Activated naive CD8-positive, alpha-beta T cell treated with anti-CD3 and anti-CD28 coated beads, Interleukin-2, amount 50 U/mL, for 16 hours (primary cell): ENCODE measurements at regions not wholly inside any gene's neighbourhood (a gene's known extent, or its start where the extent isn't known, plus 50 kb on each side); places are given as distances from the start of the nearest gene placed in this dataset.
"Not testable (repeated sequence)": the region's sequence is repeated elsewhere in the genome, so short reads cannot be mapped to it uniquely, and the experiment has no call there.

Source experiments
- DNase-seq: peaks from one replicate; pipeline ENCODE4 v3.0.0-alpha.2; 2020; ENCODE audit warnings: low read depth, low spot score

GRCh38 chr1:54474310-54475251, 68.4 kb upstream of the SSBP3 start:
- DNase-seq, result no peak

- DNase-seq, result no peak
Observed at GRCh38 chr1:54471588-54471987, 65.4 kb upstream of the SSBP3 start.

- DNase-seq, result not testable (repeated sequence)
Observed at GRCh38 chr1:54469444-54469843, 63.2 kb upstream of the SSBP3 start.

GRCh38 chr1:54468288-54469084, 62.3 kb upstream of the SSBP3 start:
- not testable (repeated sequence) for DNase-seq

DNA sequence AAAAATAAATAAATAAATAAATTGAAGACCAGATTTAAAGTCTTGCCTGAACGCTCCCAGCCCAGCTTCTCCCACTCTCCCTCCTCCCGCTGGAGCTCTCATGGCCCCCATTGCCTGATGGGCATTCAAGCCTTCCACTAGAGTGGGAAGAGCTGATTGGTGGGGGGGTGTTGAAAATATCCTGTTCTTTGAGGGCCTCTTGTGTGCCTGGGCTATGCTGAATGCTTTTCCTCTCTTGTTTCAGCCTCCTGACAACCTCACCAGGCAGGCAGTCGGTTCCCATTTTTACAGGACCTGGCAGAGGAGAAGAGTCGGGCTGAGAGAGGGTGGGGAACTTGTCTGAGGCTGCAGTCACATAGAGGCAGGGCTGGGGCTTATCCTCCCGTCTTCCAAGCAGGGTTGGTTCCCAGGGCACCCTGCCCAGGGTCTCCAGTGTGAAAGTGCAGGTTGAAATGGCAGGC, 59.2 kb upstream of the SSBP3 start:
- no peak for DNase-seq

- no peak for DNase-seq
Observed at GRCh38 chr1:54464477-54465146, 58.4 kb upstream of the SSBP3 start.

DNA sequence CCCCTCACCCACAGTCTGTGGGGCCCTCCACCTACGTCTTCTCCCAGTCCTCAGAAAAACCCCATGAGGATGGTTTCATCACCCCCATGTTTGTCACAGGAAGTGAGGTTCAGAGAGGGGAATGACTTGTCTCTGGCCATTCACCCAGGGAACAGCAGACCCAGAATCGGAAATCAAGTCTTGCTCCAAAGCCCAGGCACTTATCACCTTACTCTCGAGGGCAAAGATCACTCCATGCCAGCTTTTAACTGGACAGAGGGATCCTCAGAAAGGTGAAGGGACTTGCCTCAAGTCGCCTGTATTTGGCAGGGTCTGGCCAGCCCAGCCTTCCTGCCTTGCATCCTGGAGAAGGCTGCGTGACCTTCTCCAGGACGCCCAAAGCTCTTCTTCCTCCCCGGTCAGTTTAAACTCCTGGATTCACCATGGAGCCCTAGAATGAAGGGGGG, 57.9 kb upstream of the SSBP3 start:
- DNase-seq, result no peak

DNA sequence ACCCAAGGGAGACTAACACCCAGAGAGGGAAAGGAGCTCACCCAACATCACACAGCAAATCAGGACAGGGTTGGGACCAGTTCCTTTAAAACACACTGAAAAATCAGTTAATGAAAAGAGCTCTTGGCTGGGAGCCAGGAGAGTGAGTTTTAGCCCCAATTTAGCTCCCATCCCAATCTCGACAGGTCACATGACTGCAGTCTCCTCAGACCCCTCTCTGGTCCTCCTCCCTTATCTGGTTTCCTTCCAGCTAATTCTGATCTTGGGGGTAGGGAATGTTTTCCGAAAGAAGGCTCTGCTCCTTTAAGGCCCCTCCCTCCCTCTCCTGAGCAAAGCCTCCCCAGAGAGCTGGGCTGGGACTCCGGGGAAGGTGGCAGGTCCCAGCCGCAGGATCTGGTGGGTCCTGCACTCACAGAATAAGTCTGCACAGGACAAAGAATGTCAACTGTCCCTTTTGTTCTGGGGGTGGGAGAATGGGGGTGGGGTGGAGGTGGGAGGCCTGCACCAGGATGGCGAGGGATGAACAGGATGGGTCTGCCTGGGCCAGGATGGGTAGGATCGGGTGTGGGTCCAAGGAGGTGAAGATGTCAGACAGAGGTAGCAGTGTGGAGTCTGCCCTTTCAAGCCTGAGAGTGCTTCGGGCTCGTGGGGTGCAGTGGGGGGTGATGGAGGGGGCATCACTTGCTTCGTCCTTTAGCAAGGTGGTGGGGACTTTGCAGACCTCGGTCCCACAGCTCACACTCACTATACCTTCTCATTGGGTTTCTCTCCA, 57.3 kb upstream of the SSBP3 start:
- no peak for DNase-seq

DNA sequence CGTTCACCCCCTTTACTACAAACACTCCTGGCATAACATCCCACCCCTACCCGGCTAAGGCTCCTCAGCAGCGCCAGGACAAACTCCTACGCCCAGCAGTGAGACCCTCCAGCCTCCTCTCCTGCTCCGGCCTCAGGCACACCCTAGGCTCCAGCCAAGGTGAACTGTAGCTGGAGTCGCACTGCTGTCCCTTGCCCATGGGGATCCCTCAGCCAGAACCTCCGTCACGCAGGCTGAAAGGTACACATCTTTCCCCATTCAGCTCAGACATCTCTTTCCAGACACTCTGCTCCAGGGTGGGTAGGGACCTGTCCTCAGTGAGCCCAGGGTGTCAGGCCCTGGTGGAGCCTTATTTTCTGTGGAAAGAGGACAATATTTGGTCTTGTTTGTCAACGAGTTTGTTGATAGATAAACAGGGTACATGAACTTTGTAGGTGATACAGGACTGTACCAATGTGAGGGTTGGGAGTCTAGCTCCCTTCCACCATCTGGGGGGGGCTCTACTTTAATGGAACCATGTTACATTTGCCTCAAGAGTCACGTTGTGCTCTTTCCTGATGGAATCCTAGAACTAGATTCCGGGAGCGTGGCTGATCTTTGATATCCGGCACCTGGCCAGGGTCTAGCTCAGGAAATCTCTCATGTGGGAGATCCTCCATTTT, 56.5 kb upstream of the SSBP3 start:
- no peak for DNase-seq

DNA sequence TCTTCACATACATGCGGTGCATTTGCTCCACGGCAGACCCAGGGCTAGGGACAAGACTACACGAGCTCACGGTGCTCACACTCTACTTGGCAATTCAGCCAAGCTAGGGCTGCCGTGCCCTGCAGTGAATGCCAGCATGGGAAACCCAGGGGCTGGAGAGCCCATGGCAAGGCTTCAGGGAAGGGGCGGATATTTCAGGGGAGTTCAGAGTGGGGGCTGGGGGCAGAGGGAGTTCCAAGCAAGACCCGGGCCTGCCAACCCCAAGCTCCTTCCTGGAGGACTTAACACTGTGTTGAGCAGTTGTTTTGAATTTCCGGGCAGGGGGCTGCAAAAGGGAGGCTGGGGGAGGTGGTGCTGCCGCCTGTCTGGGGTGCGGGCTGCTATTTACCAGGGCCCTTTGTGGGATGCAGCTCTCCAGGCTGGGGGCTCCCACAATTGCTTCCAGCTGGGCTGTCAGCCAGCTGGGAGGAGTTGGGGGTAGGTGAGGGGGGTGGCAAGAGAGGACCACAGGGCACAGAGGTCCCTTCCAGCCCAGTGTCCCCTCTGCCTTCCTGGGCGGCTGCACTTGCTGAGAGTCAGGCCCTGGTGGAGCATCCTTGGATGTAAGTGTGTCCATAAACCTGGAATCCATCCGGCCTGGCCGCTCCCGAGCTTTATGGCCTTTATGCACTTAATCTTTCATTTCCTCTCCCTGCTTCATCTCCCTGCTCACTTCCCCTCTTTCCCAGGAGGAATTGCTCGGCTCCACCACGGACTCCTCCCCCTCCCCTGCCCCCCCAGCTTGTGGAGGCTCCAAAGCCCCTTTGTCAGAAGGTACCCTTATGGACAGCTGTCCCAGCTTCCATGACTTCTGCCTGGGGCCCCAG, 55.8 kb upstream of the SSBP3 start:
- no peak for DNase-seq

GRCh38 chr1:54460861-54461387, 54.7 kb upstream of the SSBP3 start:
- DNase-seq, result no peak

DNA sequence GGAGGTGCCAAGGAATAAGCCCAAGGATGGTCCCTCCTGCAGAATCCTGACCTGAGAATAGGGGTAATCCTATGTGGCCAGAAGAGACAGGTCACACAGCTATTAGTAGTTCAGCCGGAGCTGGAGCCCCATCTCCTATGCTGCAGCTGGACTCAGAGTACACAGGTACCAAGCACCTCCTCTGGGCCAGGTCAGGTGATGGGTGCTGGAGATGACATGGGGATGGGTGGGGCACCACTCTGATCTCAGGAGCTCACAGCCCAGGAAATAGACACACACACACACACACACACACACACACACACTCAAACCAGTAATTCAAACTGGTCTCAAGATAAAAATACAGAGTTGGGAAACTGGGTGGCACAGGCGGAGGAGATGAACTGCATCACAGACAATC, 54.2 kb upstream of the SSBP3 start:
- DNase-seq, result no peak

- DNase-seq, result no peak
Observed at GRCh38 chr1:54459726-54460191, 53.6 kb upstream of the SSBP3 start.

DNA sequence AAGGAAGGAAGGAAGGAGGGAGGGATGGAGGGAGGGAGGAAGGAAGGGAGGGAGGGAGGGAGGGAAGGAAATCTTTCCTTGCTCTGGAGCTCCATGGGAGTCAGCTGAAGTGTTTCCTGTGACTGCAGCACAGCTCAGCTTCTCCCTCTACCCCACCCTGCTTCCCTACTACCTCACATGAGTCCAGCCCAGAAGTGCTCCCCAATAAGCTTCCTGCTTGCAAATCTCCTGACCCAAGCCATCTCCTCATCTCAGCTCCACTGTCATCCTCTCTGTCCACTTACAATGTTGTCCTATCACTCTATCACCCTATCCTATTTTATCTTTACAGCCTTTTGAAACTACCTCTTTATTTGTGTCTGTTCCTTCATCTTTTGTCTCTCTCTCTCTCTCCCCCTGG, 52.9 kb upstream of the SSBP3 start:
- no peak for DNase-seq

DNA sequence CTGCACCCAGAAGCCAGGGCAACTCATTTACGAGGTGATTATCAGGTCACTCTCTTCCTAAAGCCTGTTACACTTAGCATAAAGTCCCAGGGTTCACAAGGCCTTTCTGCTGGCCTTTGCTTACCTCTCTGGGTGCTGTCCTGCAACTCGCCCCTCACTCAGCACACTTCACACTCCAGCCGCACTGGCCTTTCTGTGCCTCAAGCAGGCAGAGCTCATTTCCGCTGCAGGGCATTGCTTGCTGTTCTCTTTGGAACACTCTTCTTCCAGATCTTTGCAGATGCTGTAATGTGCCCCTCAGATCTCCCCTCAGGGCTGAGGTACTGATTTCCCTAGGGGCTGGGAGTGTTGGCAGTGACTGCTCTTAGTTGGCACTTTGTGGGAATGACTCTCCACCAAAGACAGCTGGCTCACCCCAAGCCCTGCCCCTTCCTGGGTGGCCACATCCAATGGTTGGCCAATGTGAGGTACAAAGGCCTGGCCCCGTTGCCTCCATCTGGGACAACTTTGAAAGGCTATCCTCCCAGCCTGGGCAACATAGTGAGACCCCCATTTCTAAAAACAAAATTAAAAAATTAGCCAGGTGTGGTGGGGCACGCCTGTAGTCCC, 50.8 kb upstream of the SSBP3 start:
- DNase-seq, result no peak

DNA sequence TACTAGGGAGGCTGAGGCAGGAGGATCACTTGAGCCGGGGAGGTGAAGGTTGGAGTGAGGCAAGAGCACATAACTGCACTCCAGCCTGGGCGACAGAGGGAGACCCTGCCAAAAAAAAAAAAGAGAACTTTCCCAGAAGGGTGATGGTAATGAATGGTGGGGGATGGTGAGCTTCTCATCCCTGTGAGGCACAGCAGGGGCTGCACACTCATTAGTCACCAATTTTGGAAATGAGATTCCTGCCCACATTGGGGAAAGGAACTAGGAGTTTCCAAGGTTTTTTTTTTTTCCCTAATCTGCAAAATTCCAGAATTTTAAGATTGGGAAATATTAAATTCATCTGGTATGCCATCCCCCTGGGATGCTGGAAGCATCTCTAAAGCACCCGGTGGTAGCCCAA, 50.2 kb upstream of the SSBP3 start:
- no peak for DNase-seq
